NCI-H2196 treated with DMSO at 0.1 percent for 48 hours (cell line): ENCODE measurements at regions not wholly inside any gene's neighbourhood (a gene's known extent, or its start where the extent isn't known, plus 50 kb on each side); places are given as distances from the start of the nearest gene placed in this dataset.

Source experiments
- DNase-seq: peaks from one replicate; lab custom pipeline; 2025; ENCODE audit not compliant: unreplicated experiment; lab: John Stamatoyannopoulos, UW

- DNase-seq = no peak
These were observed 377.3 kb downstream of the GASK1B start for GRCh38 chr4:157795495-157795894.

- DNase-seq = no peak
These were observed 380.1 kb downstream of the GASK1B start for GRCh38 chr4:157792716-157793115.

DNA sequence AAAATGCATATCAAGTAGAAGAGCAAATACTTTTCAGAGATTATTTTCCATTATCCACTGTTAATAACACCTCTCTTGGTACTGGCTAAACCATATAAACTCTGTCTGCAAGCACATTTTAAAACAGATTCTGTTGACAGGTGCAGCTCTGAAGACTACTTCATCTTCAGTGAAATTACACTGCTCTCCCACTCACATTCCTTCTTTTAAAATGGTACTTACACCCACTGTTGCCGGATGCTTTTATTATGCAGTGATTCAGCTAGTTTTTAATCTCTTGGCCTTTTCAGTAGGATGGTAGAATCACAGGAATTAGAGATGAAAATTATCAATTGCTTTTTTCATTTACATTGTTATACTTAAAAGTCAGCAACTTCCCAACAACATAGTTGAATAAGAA, 381.6 kb downstream of the GASK1B start:
- no peak for DNase-seq

GRCh38 chr4:157787618-157788017, 385.2 kb downstream of the GASK1B start:
- DNase-seq = no peak

DNA sequence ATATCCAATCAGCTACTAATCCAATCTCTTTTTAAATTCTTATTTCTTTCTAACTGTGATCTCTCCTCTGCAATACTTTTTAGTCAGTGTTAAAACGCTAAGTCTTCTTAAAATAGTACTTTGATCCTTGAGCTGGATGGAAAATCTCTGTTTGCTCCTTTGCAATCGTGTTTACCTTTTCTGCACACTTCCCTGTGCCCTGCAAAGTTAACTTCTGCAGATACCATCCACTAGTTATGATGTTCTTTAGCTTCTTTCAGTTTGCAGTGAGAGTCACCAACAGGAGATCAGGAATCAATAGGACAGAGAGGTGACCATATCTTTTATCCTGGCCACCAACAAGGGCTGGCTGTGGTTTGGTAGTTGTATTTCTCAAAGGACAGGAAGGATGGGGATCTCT, 391.5 kb downstream of the GASK1B start:
- no peak for DNase-seq

DNA sequence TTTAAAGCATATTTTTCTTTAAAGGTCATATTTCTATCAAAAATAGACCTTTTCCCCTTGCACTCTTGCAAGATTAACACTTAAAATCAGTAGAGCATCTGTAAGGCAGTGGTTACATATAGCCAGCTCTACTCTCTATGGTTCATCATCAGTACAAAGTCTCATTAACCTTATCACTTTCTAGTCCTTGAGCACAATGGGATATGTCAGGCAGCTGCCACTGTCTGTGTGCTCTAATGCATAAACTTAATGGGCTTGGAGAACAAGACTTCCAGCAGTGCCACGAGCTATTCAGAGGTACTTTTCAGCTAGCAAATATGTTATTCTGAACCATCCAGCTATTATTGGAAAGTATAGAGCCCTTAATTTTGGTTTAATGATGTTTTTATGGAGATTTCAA, 393.7 kb downstream of the GASK1B start:
- no peak for DNase-seq

GRCh38 chr4:157776930-157777528, 395.8 kb downstream of the GASK1B start:
- no peak for DNase-seq

- no peak for DNase-seq
These were observed 396.9 kb downstream of the GASK1B start for GRCh38 chr4:157775971-157776370.

DNA sequence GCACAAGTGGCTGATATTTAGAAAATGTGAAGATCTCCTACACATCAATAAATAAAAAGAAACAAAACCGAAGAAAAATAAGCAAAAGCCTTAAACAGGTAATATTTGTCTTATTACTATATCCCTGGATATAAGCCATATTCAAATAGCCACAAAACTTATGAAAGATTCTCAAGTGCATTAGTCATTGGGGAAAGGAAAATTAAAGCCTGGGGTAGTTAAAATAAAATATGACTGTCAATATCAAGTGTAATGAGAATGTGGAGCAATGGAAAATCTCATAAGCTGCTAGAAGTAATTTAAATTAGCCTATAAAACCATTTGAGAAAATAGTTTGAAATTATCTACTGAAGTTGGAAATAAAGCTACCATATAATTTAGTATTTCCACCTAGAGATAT, 399.9 kb downstream of the GASK1B start:
- no peak for DNase-seq

GRCh38 chr4:157768419-157768818, 404.4 kb downstream of the GASK1B start:
- DNase-seq = no peak

GRCh38 chr4:157763490-157763889, 409.3 kb downstream of the GASK1B start:
- no peak for DNase-seq

DNA sequence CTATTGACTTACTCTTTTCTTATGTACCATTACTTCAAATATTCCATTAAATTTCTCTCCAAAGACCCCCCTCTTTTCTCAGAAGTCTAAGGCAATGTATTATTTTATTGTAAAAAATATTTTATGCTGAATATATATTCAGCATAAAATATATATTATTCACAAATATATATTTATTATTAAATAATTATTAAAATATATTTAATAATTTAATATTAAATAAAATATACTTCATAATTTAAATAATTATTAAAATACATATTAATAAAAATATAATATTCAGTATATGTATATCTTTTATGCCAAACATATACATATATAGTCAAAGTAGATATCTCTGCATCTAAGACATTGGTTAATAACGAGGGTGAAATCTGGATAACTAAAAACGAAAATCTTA, 418.4 kb downstream of the GASK1B start:
- no peak for DNase-seq

GRCh38 chr4:157751631-157752030, 421.2 kb downstream of the GASK1B start:
- DNase-seq = no peak

DNA sequence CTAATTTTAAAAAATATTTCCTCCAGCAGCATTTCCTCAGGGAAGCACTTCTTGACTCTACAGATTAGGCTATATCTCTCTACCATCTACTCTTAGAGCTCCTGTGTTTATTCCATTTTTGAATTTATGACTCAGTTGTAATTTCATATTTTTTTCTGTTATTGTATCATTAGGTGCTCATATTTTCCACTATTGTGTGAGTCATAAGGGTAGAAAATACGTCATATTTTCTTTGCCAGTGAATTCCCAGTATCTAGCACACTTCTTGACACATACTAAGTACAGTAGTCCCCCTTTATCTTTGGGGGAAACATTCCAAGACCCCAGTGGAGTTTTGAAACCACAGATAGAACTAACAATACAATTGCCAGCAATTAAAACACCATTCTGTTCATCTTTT, 431.2 kb downstream of the GASK1B start:
- DNase-seq = no peak

DNA sequence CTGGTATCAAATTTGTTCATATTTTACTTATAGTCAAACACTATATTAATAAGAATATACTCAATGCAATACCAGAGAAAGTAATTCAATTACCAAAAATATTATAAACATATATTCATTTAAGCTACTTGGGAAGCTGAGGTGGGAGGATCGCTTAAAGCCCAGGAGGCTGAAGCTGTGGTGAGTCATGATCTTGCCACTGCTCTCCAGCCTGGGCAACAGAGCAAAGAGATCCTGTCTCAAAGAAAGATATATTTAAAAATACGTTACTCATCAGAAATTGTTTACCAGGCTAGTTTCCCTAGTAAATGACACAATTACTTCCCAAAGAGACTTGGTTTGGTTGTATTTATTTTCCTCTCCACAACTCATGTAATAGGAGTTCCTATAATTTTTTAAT, 433.6 kb downstream of the GASK1B start:
- DNase-seq = no peak

DNA sequence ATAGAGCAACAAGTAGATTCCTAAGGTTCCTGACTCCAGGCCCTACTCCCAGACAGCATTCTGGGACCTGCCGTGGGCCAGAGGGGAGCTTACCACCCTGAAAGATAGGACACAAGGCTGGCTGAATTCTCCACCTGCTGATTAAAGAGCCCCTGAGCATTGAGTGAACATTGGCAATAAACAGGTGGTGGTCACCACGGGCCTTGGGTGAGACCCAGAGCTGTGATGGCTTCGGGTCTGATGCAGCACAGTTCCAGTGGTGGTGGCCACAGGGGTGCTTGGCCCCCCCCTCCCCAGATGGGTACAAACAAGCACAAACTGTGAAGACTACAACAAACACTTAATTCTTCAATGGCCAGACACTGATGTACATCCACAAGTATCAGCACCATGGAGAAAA, 444.6 kb downstream of the GASK1B start:
- DNase-seq = no peak

DNA sequence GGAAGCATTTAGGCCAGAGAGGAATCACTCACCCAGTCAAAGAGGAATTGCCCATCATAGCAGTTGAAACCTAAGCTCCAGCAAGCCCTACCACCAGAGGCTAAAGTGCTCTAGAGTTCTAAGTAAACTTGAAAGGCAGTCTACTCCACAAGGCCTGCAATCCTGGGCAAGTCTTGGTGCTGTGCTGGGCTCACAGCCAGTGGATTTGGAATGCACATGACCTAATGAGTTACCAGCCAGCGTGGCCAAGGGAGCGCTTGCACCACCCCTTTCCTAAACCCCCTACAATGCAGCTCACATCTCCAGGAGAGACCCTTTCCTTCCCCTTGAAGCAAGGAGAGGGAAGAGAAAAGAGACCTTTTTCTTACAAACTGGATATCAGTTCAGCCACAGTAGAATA, 445.7 kb downstream of the GASK1B start:
- DNase-seq = no peak

DNA sequence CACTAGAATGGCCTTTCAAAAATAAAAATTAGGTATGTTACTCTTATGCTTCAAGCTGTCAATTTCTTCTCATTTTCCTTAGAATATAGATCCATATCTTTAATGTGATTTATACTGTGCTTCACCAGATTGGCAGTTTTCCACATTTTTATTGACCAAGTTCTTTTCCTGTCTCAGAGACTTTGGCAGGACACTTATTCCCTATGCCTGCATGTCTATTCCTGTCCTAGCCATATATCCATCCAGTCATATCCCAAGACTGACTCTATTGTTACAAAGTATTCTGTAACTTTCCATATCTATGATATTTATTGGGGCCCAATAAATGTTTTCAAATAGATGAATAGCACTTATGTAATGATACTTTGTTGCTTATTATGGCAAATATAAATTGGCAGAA, 450.7 kb downstream of the GASK1B start:
- DNase-seq = no peak

DNA sequence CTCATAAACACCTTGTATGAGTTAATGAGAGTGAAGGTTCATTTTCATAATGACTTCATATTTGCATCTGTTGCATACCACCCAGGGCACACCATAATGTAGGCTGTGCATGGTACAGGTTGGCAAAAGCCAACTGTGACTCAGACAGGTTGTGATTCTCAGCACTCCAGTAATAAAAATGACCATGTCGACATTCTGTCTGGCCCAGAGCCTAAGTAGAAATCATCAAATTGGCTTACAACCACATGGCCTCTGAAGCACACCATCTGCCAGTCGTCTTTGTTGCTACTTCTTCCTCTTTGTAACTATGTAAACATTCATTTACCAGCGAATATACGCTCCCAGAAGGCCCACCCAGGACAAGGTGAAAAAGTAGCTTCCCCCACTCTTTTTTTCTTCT, 459.5 kb downstream of the GASK1B start:
- no peak for DNase-seq

- no peak for DNase-seq
These were observed 466.7 kb downstream of the GASK1B start for GRCh38 chr4:157706155-157706554.

DNA sequence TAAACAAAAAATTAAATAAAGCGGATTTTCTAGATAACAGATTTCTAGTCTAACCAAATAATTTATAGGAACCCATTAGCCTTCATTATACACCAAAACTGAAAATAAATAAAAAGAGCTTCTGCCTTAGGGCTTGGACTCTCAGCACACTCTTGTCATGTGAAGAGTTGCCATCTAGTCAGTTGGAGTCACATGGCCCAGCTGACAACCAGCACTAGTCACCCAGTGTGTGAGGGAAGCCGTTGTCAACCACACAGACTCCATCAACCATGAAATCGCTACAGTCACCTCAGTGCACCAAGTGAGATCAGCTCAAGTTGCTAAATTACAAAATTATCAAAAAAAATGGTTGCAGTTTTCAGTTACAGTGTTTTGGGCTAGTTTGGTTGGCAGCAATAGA, 470.0 kb downstream of the GASK1B start:
- no peak for DNase-seq

DNA sequence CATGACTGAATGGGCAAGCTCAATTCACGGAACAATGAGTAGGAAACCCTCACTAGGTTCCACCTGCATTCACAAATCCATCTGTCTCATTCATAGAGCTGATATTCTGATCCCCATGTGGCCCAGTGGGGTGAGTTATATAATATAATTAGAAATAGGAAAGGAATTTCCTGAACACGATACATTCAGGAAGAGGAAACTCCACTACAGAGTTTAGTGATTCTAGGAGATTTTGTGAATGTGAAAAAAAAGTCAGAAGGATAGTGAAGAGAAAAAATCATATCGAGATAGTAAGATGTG, 471.2 kb downstream of the GASK1B start:
- no peak for DNase-seq

- DNase-seq = no peak
These were observed 471.7 kb downstream of the GASK1B start for GRCh38 chr4:157700898-157701694.
